ENCODE measurements at regions not wholly inside any gene's neighbourhood (a gene's known extent, or its start where the extent isn't known, plus 50 kb on each side); places are given as distances from the start of the nearest gene placed in this dataset.

DNA sequence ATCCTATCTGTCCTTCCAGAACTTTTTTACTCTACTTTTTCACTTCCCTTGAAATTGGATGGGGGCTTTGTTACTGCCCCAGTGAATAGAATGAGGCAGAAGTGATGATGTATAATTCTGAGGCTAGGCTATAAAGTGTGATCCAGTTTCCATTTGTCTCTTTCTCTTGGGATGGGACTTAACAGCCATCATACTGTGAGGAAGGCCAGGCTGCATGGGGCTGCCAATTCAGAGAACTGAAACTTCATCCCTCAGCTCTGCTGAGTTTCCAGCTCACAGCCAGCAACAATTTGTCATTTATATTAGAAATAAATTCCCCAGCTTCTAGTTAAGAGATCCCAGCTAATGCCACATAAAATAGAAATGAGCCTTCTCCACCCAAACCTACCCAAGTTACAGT lies 504.0 kb upstream of the TGFBR2 start:
- TF ChIP-seq POLR2A (IDR thresholded peaks at IDR 0.05; ENCODE audit: low read length) (no peak), GATA1 (IDR thresholded peaks at IDR 0.05; ENCODE audit: low read depth, low read length) (no peak)
